Cardiac muscle cell (in vitro differentiated cells and primary cell): ENCODE measurements at regions not wholly inside any gene's neighbourhood (a gene's known extent, or its start where the extent isn't known, plus 50 kb on each side); places are given as distances from the start of the nearest gene placed in this dataset.

Experiments
- DNase-seq, 2 donors: peaks; one replicate each; pipeline versions ENCODE4 v3.0.0 to v3.0.0-alpha.2; 2010 to 2017; ENCODE audit warnings: low read depth in 1 of 2, low spot score in 1 of 2
- H3K27ac ChIP-seq: fragments of 200-600 bp; sonication (generic); 2 replicates; pipeline ENCODE4 v1.5.1; 2016
- H3K27me3 ChIP-seq: fragments of 200-600 bp; sonication (generic); 2 replicates; pipeline ENCODE4 v1.6.0; 2016; ENCODE audit warnings: control low read depth
- H3K36me3 ChIP-seq: fragments of 200-600 bp; sonication (generic); 2 replicates; pipeline ENCODE4 v1.5.1; 2016; ENCODE audit warnings: control low read depth
- H3K4me1 ChIP-seq: fragments of 200-600 bp; sonication (generic); 2 replicates; pipeline ENCODE4 v1.8.1; 2017; ENCODE audit warnings: low read depth, mild to moderate bottlenecking, mixed run types
- H3K4me3 ChIP-seq: fragments of 200-600 bp; sonication (generic); 2 replicates; pipeline ENCODE4 v1.5.1; 2016; ENCODE audit warnings: mild to moderate bottlenecking
- H3K9me3 ChIP-seq: fragments of 200-600 bp; sonication (generic); 2 replicates; pipeline ENCODE4 v1.5.1; 2017; ENCODE audit warnings: low read depth, mild to moderate bottlenecking, control low read depth
- TF ChIP-seq, protein P1 (sequence below): IDR thresholded peaks from 2 replicates; pipeline ENCODE4 v1.5.1; 2012; ENCODE audit warnings: low read depth, mild to moderate bottlenecking, low read length

DNA sequence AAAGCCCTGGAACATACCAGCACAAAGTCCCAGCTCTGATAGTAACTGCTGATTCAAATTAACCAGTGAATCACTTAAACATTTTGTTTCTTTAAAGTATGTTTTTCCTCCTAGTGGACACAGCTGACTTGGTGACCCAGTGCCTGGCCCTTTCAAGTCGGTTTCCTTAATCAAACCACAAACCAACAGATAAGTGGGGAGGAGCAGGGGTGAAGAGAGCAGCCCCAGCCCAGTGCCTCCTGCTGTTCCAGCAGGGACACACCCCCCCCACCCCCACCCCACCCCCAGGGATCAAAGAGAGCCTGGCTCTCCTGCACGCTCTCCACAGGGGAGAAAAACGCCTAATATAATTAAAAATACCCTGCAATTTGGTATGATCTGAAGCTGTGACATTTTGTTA is 55.4 kb upstream of the TBXT start:
- TF ChIP-seq, protein P1, sequence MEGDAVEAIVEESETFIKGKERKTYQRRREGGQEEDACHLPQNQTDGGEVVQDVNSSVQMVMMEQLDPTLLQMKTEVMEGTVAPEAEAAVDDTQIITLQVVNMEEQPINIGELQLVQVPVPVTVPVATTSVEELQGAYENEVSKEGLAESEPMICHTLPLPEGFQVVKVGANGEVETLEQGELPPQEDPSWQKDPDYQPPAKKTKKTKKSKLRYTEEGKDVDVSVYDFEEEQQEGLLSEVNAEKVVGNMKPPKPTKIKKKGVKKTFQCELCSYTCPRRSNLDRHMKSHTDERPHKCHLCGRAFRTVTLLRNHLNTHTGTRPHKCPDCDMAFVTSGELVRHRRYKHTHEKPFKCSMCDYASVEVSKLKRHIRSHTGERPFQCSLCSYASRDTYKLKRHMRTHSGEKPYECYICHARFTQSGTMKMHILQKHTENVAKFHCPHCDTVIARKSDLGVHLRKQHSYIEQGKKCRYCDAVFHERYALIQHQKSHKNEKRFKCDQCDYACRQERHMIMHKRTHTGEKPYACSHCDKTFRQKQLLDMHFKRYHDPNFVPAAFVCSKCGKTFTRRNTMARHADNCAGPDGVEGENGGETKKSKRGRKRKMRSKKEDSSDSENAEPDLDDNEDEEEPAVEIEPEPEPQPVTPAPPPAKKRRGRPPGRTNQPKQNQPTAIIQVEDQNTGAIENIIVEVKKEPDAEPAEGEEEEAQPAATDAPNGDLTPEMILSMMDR = no peak
- Histone ChIP-seq H3K9me3 (no peaks in the 10 kb centered on the region), H3K27me3 (no peaks in the 10 kb centered on the region), H3K4me1 (no peaks in the 10 kb centered on the region), H3K4me3 (no peak overlapping the region), H3K27ac (no peak overlapping the region), H3K36me3 (no peaks in the 10 kb centered on the region)
- peak in 1 of 2 donors; percentile 2 for DNase-seq

DNA sequence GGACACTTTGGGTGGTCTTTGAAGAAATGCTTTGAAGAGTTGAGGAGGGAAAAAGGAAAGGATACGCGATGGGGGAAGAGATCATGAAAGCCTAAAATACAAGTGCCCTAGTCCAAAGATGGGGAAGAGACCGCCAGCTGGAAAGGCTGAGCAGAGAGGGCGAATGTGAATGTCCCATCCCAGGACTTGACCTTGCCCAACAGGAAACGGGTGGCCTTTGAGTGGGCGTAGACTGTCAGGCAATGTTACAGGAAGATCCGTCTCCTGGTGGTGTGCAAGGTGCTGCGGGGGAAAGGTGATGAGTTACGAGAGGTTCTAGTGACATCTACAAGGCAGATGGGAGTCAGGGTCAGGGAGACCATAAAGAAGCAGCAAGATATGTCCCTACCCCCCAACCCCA is 55.0 kb upstream of the TBXT start:
- Histone ChIP-seq H3K9me3 (no peaks in the 10 kb centered on the region), H3K4me1 (no peaks in the 10 kb centered on the region), H3K4me3 (no peak overlapping the region)

GRCh38 chr6:166221636-166222035 is 54.0 kb upstream of the TBXT start:
- no peaks in the 10 kb centered on the region for H3K9me3 ChIP-seq
- no peaks in the 10 kb centered on the region for H3K4me1 ChIP-seq
- TF ChIP-seq, protein P1 = no peak
- DNase-seq = no peak
- H3K27me3 ChIP-seq = no peaks in the 10 kb centered on the region
- no peak overlapping the region for H3K4me3 ChIP-seq
- H3K36me3 ChIP-seq = no peaks in the 10 kb centered on the region
- H3K27ac ChIP-seq = no peak overlapping the region

More for the DNA sequence above, 55.0 kb upstream of the TBXT start:
- Histone ChIP-seq H3K27me3 (no peaks in the 10 kb centered on the region), H3K36me3 (no peaks in the 10 kb centered on the region), H3K27ac (no peak overlapping the region)
- no peak for DNase-seq
- TF ChIP-seq, protein P1 = no peak

- H3K27me3 ChIP-seq = no peaks in the 10 kb centered on the region
- TF ChIP-seq, protein P1 = no peak
- H3K27ac ChIP-seq = no peak overlapping the region
- H3K4me1 ChIP-seq = no peaks in the 10 kb centered on the region
- DNase-seq = no peak
- no peak overlapping the region for H3K4me3 ChIP-seq
- H3K36me3 ChIP-seq = no peaks in the 10 kb centered on the region
- H3K9me3 ChIP-seq = no peaks in the 10 kb centered on the region
Measured at GRCh38 chr6:166221040-166221439, 53.4 kb upstream of the TBXT start.
